Upper lobe of left lung (tissue), 6 donors: ENCODE measurements at regions not wholly inside any gene's neighbourhood (a gene's known extent, or its start where the extent isn't known, plus 50 kb on each side); places are given as distances from the start of the nearest gene placed in this dataset.
A peak's percentile ranks its signal among the peaks of the same experiment; 100 is the strongest.

ENCODE experiments used
- ATAC-seq, 2 donors: fragments of 200-7000 bp; cut with Tn5 transposase; one replicate each; pipeline ENCODE4 v1.9.1; 2022; ENCODE audit warnings: mild to moderate bottlenecking in 2 of 2, moderate library complexity in 2 of 2; ENCODE audit not compliant: low FRiP score in 2 of 2
- DNase-seq, 2 donors: peaks; one replicate each; pipeline ENCODE4 v3.0.0-alpha.2; 2019 to 2020
- H3K27ac ChIP-seq, 4 donors: fragments of 200-600 bp; sonication (generic); one replicate each; pipeline ENCODE4 v1.5.1; 2016 to 2019
- H3K27me3 ChIP-seq, 4 donors: fragments of 200-600 bp; sonication (generic); one replicate each; pipeline ENCODE4 v1.5.1; 2017 to 2019
- H3K36me3 ChIP-seq, 4 donors: fragments of 200-600 bp; sonication (generic); one replicate each; pipeline ENCODE4 v1.5.1; 2016 to 2019
- H3K4me1 ChIP-seq, 4 donors: fragments of 200-600 bp; sonication (generic); one replicate each; pipeline ENCODE4 v1.5.1; 2018 to 2019
- H3K4me3 ChIP-seq, 4 donors: fragments of 200-600 bp; sonication (generic); one replicate each; pipeline ENCODE4 v1.5.1; 2017 to 2019; ENCODE audit warnings: mild to moderate bottlenecking in 2 of 4, moderate library complexity in 1 of 4
- H3K9me3 ChIP-seq, 4 donors: fragments of 200-600 bp; sonication (generic); one replicate each; pipeline ENCODE4 v1.5.1; 2018 to 2019
- CTCF ChIP-seq, 6 experiments: fragments of 450-650 bp in 4 of 6; fragments of 200-600 bp in 2 of 6; sonication (generic) in 2 of 6; IDR thresholded peaks; one replicate each; pipeline ENCODE4 v1.5.1; 2016 to 2019; ENCODE audit warnings: antibody characterized with exemption in 6 of 6
- EP300 ChIP-seq, 4 donors: sonication (generic); formaldehyde crosslinking; IDR thresholded peaks; one replicate each; pipeline ENCODE4 v1.5.1; 2017; ENCODE audit warnings: antibody characterized with exemption in 4 of 4, control low read depth in 2 of 4
- POLR2A ChIP-seq, 4 donors: fragments of 450-650 bp; IDR thresholded peaks; one replicate each; pipeline ENCODE4 v1.5.1; 2016 to 2017; ENCODE audit warnings: antibody characterized with exemption in 4 of 4, mild to moderate bottlenecking in 2 of 4
- POLR2AphosphoS5 ChIP-seq, 2 donors: sonication (generic); formaldehyde crosslinking; IDR thresholded peaks; one replicate each; pipeline ENCODE4 v1.5.1; 2017; ENCODE audit warnings: antibody characterized with exemption in 2 of 2
- WGBS, 2 donors: methylation state at CpG; one replicate each; pipeline ENCODE4 v1.1.5; 2017 to 2018; 5-methylcytosine and 5-hydroxymethylcytosine counted together
- donor health status: DM: no; HTN: no; CAD: no; lungs with moderate emphysema.
- donor health status: DM: no; HTN: yes; CAD: no; lungs with severe emphysema.

GRCh38 chr6:1228754-1229191, 83.1 kb upstream of the FOXQ1 start:
- WGBS, 2 donors, result 76 to 77% methylated on average over 9 of the region's 9 CpGs
- Histone ChIP-seq H3K4me1 (no peaks in the 10 kb centered on the region), H3K36me3 (no peaks in the 10 kb centered on the region), H3K9me3 (no peaks in the 10 kb centered on the region), H3K4me3 (no peak overlapping the region), H3K27me3 (no peaks in the 10 kb centered on the region), H3K27ac (no peak overlapping the region)
- DNase-seq, result no peak
- ATAC-seq, result no peak
- TF ChIP-seq POLR2AphosphoS5 (IDR thresholded peaks at IDR 0.05) (no peak), CTCF (IDR thresholded peaks at IDR 0.05) (no peak), POLR2A (IDR thresholded peaks at IDR 0.05) (no peak), EP300 (IDR thresholded peaks at IDR 0.05) (no peak)

- Histone ChIP-seq H3K27me3 (no peaks in the 10 kb centered on the region), H3K4me3 (no peak overlapping the region), H3K9me3 (no peaks in the 10 kb centered on the region), H3K27ac (no peak overlapping the region), H3K4me1 (no peaks in the 10 kb centered on the region), H3K36me3 (no peaks in the 10 kb centered on the region)
- no peak for ATAC-seq
- 75 to 87% methylated on average over 14 to 16 of the region's 16 CpGs for WGBS, 2 donors
- TF ChIP-seq POLR2A (IDR thresholded peaks at IDR 0.05) (no peak), POLR2AphosphoS5 (IDR thresholded peaks at IDR 0.05) (no peak), EP300 (IDR thresholded peaks at IDR 0.05) (no peak), CTCF (IDR thresholded peaks at IDR 0.05) (no peak)
- peak in 1 of 2 donors; percentile 54 for DNase-seq
Measured at GRCh38 chr6:1227935-1228753, 83.8 kb upstream of the FOXQ1 start.

- Histone ChIP-seq H3K36me3 (no peaks in the 10 kb centered on the region), H3K4me3 (no peak overlapping the region), H3K9me3 (no peaks in the 10 kb centered on the region), H3K4me1 (no peaks in the 10 kb centered on the region), H3K27ac (no peak overlapping the region), H3K27me3 (no peaks in the 10 kb centered on the region)
- TF ChIP-seq POLR2A (IDR thresholded peaks at IDR 0.05) (no peak), EP300 (IDR thresholded peaks at IDR 0.05) (no peak), POLR2AphosphoS5 (IDR thresholded peaks at IDR 0.05) (no peak), CTCF (IDR thresholded peaks at IDR 0.05) (no peak)
- DNase-seq (no peak), ATAC-seq (no peak)
- WGBS, 2 donors, result 92 to 97% methylated on average over 3 of the region's 3 CpGs
Measured at GRCh38 chr6:1227600-1227934, 84.3 kb upstream of the FOXQ1 start.

- Histone ChIP-seq H3K4me1 (no peaks in the 10 kb centered on the region), H3K4me3 (no peak overlapping the region), H3K27me3 (no peaks in the 10 kb centered on the region), H3K9me3 (no peaks in the 10 kb centered on the region), H3K36me3 (no peaks in the 10 kb centered on the region), H3K27ac (no peak overlapping the region)
- TF ChIP-seq EP300 (IDR thresholded peaks at IDR 0.05) (no peak), POLR2AphosphoS5 (IDR thresholded peaks at IDR 0.05) (no peak), CTCF (IDR thresholded peaks at IDR 0.05) (no peak), POLR2A (IDR thresholded peaks at IDR 0.05) (no peak)
- ATAC-seq (peak; percentile 19 to 28), DNase-seq (peak in 1 of 2 donors; percentile 39)
- WGBS, 2 donors, result 69 to 77% methylated on average over 18 of the region's 18 CpGs
Measured at GRCh38 chr6:1226277-1227099, 85.4 kb upstream of the FOXQ1 start.
